ENCODE measurements at regions not wholly inside any gene's neighbourhood (a gene's known extent, or its start where the extent isn't known, plus 50 kb on each side); places are given as distances from the start of the nearest gene placed in this dataset.

GRCh38 chr3:69524816-69525215, 138.9 kb upstream of the FRMD4B start:
- Histone ChIP-seq H3K27ac (no peak overlapping the region), H3K4me3 (no peak overlapping the region), H3K9me3 (ENCODE audit: low read depth) (no peaks in the 10 kb centered on the region), H2AFZ (no peak overlapping the region), H4K20me1 (ENCODE audit: insufficient read depth, poor library complexity, severe bottlenecking) (no peaks in the 10 kb centered on the region), H3K36me3 (replicated peaks; ENCODE audit: insufficient read depth, low read depth) (no peaks in the 10 kb centered on the region), H3K9me2 (replicated peaks; ENCODE audit: insufficient read depth) (no peaks in the 10 kb centered on the region), H3K4me1 (ENCODE audit: insufficient read depth) (no peaks in the 10 kb centered on the region), H3K4me2 (no peak overlapping the region), H3K27me3 (no peaks in the 10 kb centered on the region), H3K79me2 (no peaks in the 10 kb centered on the region)
- TF ChIP-seq EZH2phosphoT487 (IDR thresholded peaks at IDR 0.05; ENCODE audit: low read depth, severe bottlenecking, unreplicated experiment) (no peak), CTCF (IDR thresholded peaks at IDR 0.05; ENCODE audit: poor library complexity) (no peak), EZH2 (IDR thresholded peaks at IDR 0.05; ENCODE audit: borderline replicate concordance) (no peak)
- 83% methylated on average over 1 of the region's 1 CpG for WGBS (ENCODE audit: low lambda C conversion rate, missing lambda C conversion rate)
- DNase-seq (ENCODE audit: low spot score): no peak

- Histone ChIP-seq H3K4me2 (no peak overlapping the region), H3K79me2 (no peaks in the 10 kb centered on the region), H3K4me1 (ENCODE audit: insufficient read depth) (no peaks in the 10 kb centered on the region), H3K27me3 (peaks cover 2% of the 10 kb centered on the region), H3K36me3 (replicated peaks; ENCODE audit: insufficient read depth, low read depth) (no peaks in the 10 kb centered on the region), H4K20me1 (ENCODE audit: insufficient read depth, poor library complexity, severe bottlenecking) (no peaks in the 10 kb centered on the region), H3K9me2 (replicated peaks; ENCODE audit: insufficient read depth) (no peaks in the 10 kb centered on the region), H2AFZ (no peak overlapping the region), H3K9me3 (ENCODE audit: low read depth) (no peaks in the 10 kb centered on the region), H3K4me3 (no peak overlapping the region), H3K27ac (no peak overlapping the region)
- no peak for DNase-seq (ENCODE audit: low spot score)
- TF ChIP-seq EZH2 (IDR thresholded peaks at IDR 0.05; ENCODE audit: borderline replicate concordance) (no peak), EZH2phosphoT487 (IDR thresholded peaks at IDR 0.05; ENCODE audit: low read depth, severe bottlenecking, unreplicated experiment) (no peak), CTCF (IDR thresholded peaks at IDR 0.05; ENCODE audit: poor library complexity) (no peak)
These were observed 135.4 kb upstream of the FRMD4B start for GRCh38 chr3:69521286-69521685.

- Histone ChIP-seq H3K9me2 (replicated peaks; ENCODE audit: insufficient read depth) (no peaks in the 10 kb centered on the region), H3K27ac (no peak overlapping the region), H3K9me3 (ENCODE audit: low read depth) (peaks cover 9% of the 10 kb centered on the region), H2AFZ (no peak overlapping the region), H3K4me1 (ENCODE audit: insufficient read depth) (peaks cover 5% of the 10 kb centered on the region), H3K4me3 (no peak overlapping the region), H3K27me3 (no peaks in the 10 kb centered on the region), H4K20me1 (ENCODE audit: insufficient read depth, poor library complexity, severe bottlenecking) (no peaks in the 10 kb centered on the region), H3K79me2 (no peaks in the 10 kb centered on the region), H3K4me2 (no peak overlapping the region), H3K36me3 (replicated peaks; ENCODE audit: insufficient read depth, low read depth) (no peaks in the 10 kb centered on the region)
- 79% methylated on average over 4 of the region's 4 CpGs for WGBS (ENCODE audit: low lambda C conversion rate, missing lambda C conversion rate)
- TF ChIP-seq CTCF (IDR thresholded peaks at IDR 0.05; ENCODE audit: poor library complexity) (no peak), EZH2 (IDR thresholded peaks at IDR 0.05; ENCODE audit: borderline replicate concordance) (no peak), EZH2phosphoT487 (IDR thresholded peaks at IDR 0.05; ENCODE audit: low read depth, severe bottlenecking, unreplicated experiment) (no peak)
- DNase-seq (ENCODE audit: low spot score): no peak
These were observed 125.5 kb upstream of the FRMD4B start for GRCh38 chr3:69511361-69511760.

GRCh38 chr3:69510481-69511030, 124.7 kb upstream of the FRMD4B start:
- TF ChIP-seq EZH2 (IDR thresholded peaks at IDR 0.05; ENCODE audit: borderline replicate concordance): no peak
- no peak for TF ChIP-seq EZH2phosphoT487 (IDR thresholded peaks at IDR 0.05; ENCODE audit: low read depth, severe bottlenecking, unreplicated experiment)
- no peak for TF ChIP-seq CTCF (IDR thresholded peaks at IDR 0.05; ENCODE audit: poor library complexity)
- WGBS (ENCODE audit: low lambda C conversion rate, missing lambda C conversion rate): 43% methylated on average over 3 of the region's 3 CpGs

More at GRCh38 chr3:69510481-69511030, 124.7 kb upstream of the FRMD4B start:
- no peak overlapping the region for H3K27ac ChIP-seq
- no peaks in the 10 kb centered on the region for H3K79me2 ChIP-seq
- H2AFZ ChIP-seq: no peak overlapping the region
- no peaks in the 10 kb centered on the region for H4K20me1 ChIP-seq (ENCODE audit: insufficient read depth, poor library complexity, severe bottlenecking)
- H3K9me3 ChIP-seq (ENCODE audit: low read depth): peaks cover 9% of the 10 kb centered on the region
- H3K4me3 ChIP-seq: no peak overlapping the region
- H3K27me3 ChIP-seq: no peaks in the 10 kb centered on the region
- H3K4me1 ChIP-seq (ENCODE audit: insufficient read depth): peaks cover 5% of the 10 kb centered on the region
- no peaks in the 10 kb centered on the region for H3K36me3 ChIP-seq (replicated peaks; ENCODE audit: insufficient read depth, low read depth)
- DNase-seq (ENCODE audit: low spot score): no peak
- no peak overlapping the region for H3K4me2 ChIP-seq
- H3K9me2 ChIP-seq (replicated peaks; ENCODE audit: insufficient read depth): no peaks in the 10 kb centered on the region

Data from hepatocyte (in vitro differentiated cells).